ENCODE measurements at regions not wholly inside any gene's neighbourhood (a gene's known extent, or its start where the extent isn't known, plus 50 kb on each side); places are given as distances from the start of the nearest gene placed in this dataset.

GRCh38 chr15:79213650-79214049, 68.9 kb upstream of the ANKRD34C start:
- Mint-ChIP-seq H3K27ac (no peak overlapping the region), H3K4me1 (no peaks in the 10 kb centered on the region), H3K4me3 (no peak overlapping the region), H3K9me3 (peaks cover 7% of the 10 kb centered on the region), H3K27me3 (peaks cover 57% of the 10 kb centered on the region), H3K36me3 (ENCODE audit: low read depth) (no peaks in the 10 kb centered on the region)
- intact Hi-C loops (cut with micrococcal nuclease) = no loop called here
- ChIA-PET POLR2A (no interaction called here), CTCF (no interaction called here)
- TF ChIP-seq CTCF (IDR thresholded peaks at IDR 0.05) = no peak
- DNase-seq = no peak
- ATAC-seq (ENCODE audit: low read depth) = no peak

GRCh38 chr15:79212589-79213157, 69.8 kb upstream of the ANKRD34C start:
- H3K4me3 Mint-ChIP-seq = no peak overlapping the region
- no peak for ATAC-seq (ENCODE audit: low read depth)
- H3K4me1 Mint-ChIP-seq = no peaks in the 10 kb centered on the region
- peaks cover 66% of the 10 kb centered on the region for H3K27me3 Mint-ChIP-seq
- ChIA-PET POLR2A (no interaction called here), CTCF (no interaction called here)
- H3K27ac Mint-ChIP-seq = no peak overlapping the region
- H3K9me3 Mint-ChIP-seq = peaks cover 7% of the 10 kb centered on the region
- DNase-seq = no peak
- H3K36me3 Mint-ChIP-seq (ENCODE audit: low read depth) = no peaks in the 10 kb centered on the region
- intact Hi-C loops (cut with micrococcal nuclease) = no loop called here
- no peak for TF ChIP-seq CTCF (IDR thresholded peaks at IDR 0.05)

- Mint-ChIP-seq H3K9me3 (no peaks in the 10 kb centered on the region), H3K27ac (no peak overlapping the region), H3K4me1 (no peaks in the 10 kb centered on the region), H3K4me3 (no peak overlapping the region), H3K36me3 (ENCODE audit: low read depth) (no peaks in the 10 kb centered on the region), H3K27me3 (peaks cover 65% of the 10 kb centered on the region)
- TF ChIP-seq CTCF (IDR thresholded peaks at IDR 0.05) = no peak
- CTCF ChIA-PET = no interaction called here
- no peak for ATAC-seq (ENCODE audit: low read depth)
- POLR2A ChIA-PET = no interaction called here
- no peak for DNase-seq
- intact Hi-C loops (cut with micrococcal nuclease) = no loop called here
Observed at GRCh38 chr15:79211481-79211880, 71.0 kb upstream of the ANKRD34C start.

GRCh38 chr15:79209690-79210089, 72.8 kb upstream of the ANKRD34C start:
- Mint-ChIP-seq H3K4me1 (no peaks in the 10 kb centered on the region), H3K4me3 (no peak overlapping the region), H3K9me3 (no peaks in the 10 kb centered on the region), H3K27me3 (peaks cover 58% of the 10 kb centered on the region), H3K36me3 (ENCODE audit: low read depth) (no peaks in the 10 kb centered on the region), H3K27ac (no peak overlapping the region)
- TF ChIP-seq CTCF (IDR thresholded peaks at IDR 0.05) = no peak
- ChIA-PET POLR2A (no interaction called here), CTCF (interaction anchor here (0.7 to 2.5 kb wide), 2 partner anchors 181 to 184 kb away, joined by 3 to 10 read pairs; no protein-coding TSS in a partner anchor)
- intact Hi-C loops (cut with micrococcal nuclease) = no loop called here
- no peak for DNase-seq
- ATAC-seq (ENCODE audit: low read depth) = no peak

GRCh38 chr15:79209116-79209515, 73.4 kb upstream of the ANKRD34C start:
- TF ChIP-seq CTCF (IDR thresholded peaks at IDR 0.05) = no peak
- ChIA-PET CTCF (interaction anchor here (0.7 to 2.5 kb wide), 2 partner anchors 181 to 183 kb away, joined by 3 to 10 read pairs; no protein-coding TSS in a partner anchor), POLR2A (no interaction called here)
- no peak overlapping the region for H3K27ac Mint-ChIP-seq
- H3K4me3 Mint-ChIP-seq = no peak overlapping the region
- no peaks in the 10 kb centered on the region for H3K4me1 Mint-ChIP-seq
- DNase-seq = no peak
- H3K27me3 Mint-ChIP-seq = peaks cover 53% of the 10 kb centered on the region
- ATAC-seq (ENCODE audit: low read depth) = no peak
- no peaks in the 10 kb centered on the region for H3K36me3 Mint-ChIP-seq (ENCODE audit: low read depth)
- intact Hi-C loops (cut with micrococcal nuclease) = no loop called here
- no peaks in the 10 kb centered on the region for H3K9me3 Mint-ChIP-seq

All from activated B cell treated with CpG ODN at 0.5 μM for 24 hours (primary cell).